ENCODE measurements at regions not wholly inside any gene's neighbourhood (a gene's known extent, or its start where the extent isn't known, plus 50 kb on each side); places are given as distances from the start of the nearest gene placed in this dataset.

- TF ChIP-seq CREM (IDR thresholded peaks at IDR 0.05) (peak; percentile 83; the same call in 1 of the 2 replicates), CREM (CRISPR knock-in tag; IDR thresholded peaks at IDR 0.05) (no peak), KMT2A (CRISPR knock-in tag; IDR thresholded peaks at IDR 0.05) (no peak), MNT (IDR thresholded peaks at IDR 0.05) (no peak), ZNF232 (CRISPR knock-in tag; IDR thresholded peaks at IDR 0.05; ENCODE audit: borderline replicate concordance) (no peak), NR2F6 (IDR thresholded peaks at IDR 0.05) (peak; percentile 30; the same call in 1 of the 2 replicates), NR2F6 (CRISPR knock-in tag; IDR thresholded peaks at IDR 0.05) (no peak), ZFP1 (CRISPR knock-in tag; IDR thresholded peaks at IDR 0.05) (no peak), RERE (CRISPR knock-in tag; IDR thresholded peaks at IDR 0.05; ENCODE audit: low read depth) (0 out of 2 replicates have a peak, but pooled peaks have one; percentile 28)
Observed at GRCh38 chrX:45894864-45895645, 650.2 kb downstream of the ZNF674 start (continued).
